SH-SY5Y (cell line): ENCODE measurements at regions not wholly inside any gene's neighbourhood (a gene's known extent, or its start where the extent isn't known, plus 50 kb on each side); places are given as distances from the start of the nearest gene placed in this dataset.

Experiments used
- GATA2 ChIP-seq: IDR thresholded peaks from 2 replicates; pipeline ENCODE4 v1.6.1; 2011; ENCODE audit warnings: mild to moderate bottlenecking, low read depth, low read length
- GATA3 ChIP-seq: IDR thresholded peaks from 2 replicates; pipeline ENCODE4 v1.6.1; 2011; ENCODE audit warnings: low read depth, mild to moderate bottlenecking, low read length, moderate library complexity

DNA sequence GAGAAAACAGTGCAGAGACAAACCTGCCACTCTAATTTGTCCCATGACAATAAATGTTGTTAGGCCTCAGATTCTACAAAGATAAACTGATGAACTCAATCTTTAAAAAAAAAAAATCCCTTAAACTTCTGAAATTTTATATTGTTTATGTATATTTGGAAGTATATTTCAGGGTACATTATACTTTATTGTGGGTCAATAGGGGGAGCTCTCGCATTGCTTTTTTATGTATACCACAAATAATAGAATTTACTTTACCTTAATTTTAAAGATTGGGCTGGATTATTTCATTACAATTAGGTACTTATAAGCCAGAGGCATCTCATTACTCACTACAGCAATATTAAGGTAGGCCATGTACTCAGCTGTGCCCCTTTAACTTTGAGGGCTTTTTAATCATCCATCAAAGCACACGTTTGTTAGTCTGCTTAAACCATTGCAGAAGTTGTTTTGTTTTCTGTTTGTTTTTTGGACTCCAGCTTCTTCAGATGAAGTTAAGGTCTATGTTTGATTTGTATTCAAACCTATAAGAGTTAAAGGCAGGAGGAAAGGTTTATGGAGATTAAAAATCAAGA lies 56.3 kb upstream of the EYA4 start:
- no peak for TF ChIP-seq GATA2
- TF ChIP-seq GATA3: no peak
